GM19239 (cell line): ENCODE measurements at regions not wholly inside any gene's neighbourhood (a gene's known extent, or its start where the extent isn't known, plus 50 kb on each side); places are given as distances from the start of the nearest gene placed in this dataset.

ENCODE experiments used
- DNase-seq: peaks from one replicate; pipeline ENCODE4 v3.0.0; 2011; ENCODE audit warnings: low spot score; ENCODE audit not compliant: insufficient read length
- FAIRE-seq: peaks from 2 replicates; lab custom pipeline; 2011; peaks lifted over from hg19 to GRCh38; lab: Jason Lieb, UNC

DNA sequence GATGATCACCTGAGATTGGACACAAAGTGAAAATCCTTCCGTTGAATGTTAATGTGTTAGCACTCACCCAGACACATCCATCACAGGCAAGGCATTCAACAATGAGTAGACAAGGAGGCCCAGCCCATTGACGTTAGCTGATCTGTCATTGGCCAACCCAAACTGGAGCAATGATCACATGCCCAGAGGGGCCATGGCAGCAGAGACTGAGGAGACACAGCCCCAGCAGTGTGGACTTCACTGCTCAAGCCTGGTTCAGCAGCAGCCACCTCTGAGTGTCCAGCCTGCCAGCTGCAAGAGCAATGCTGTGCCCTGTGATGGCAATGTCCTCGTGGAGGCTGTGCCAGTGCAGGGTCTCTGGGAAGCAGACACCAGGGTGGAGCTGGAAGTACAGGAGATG, 622.2 kb downstream of the AACS start:
- DNase-seq, result no peak
- FAIRE-seq, result no peak

DNA sequence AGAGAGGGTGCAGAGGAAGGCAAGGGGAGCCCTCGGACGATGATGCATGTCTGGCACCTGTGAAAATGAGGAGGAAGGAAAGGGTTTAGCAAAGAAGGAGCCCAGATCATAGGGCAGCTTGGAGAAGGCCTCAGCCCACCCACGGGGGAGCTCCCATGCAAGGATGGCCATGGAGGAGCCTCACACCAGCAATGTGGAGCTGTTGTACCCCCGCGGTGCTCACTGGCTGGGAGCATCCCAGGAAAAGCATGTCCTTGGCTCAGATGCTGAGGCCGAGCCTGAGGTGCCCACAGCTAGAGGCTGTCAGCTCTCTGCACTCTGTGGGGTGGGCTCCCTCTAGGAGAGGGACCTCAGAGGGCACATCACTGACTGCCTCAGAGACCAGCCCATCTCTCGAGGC, 622.6 kb downstream of the AACS start:
- DNase-seq, result no peak
- FAIRE-seq, result no peak

DNA sequence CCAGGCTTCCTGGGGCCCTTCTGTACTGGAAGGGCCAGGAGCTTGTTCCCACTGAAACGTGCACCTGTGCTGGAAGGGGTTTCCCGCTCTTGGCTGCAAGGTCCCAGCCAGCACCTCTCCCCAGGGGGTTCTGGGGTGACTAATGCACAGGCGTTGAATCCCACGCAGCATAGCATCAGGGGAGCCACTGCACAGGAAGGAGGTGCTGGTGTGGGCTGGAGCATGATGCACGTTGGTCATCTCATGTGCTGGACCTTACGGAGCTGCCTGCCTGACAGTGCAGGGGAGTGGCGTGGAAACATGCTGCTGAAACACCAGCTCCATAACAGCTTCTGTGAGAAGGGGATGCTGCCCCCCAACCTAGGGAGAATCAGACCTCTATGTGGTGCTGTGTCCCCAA, 623.0 kb downstream of the AACS start:
- DNase-seq (no peak), FAIRE-seq (no peak)

DNA sequence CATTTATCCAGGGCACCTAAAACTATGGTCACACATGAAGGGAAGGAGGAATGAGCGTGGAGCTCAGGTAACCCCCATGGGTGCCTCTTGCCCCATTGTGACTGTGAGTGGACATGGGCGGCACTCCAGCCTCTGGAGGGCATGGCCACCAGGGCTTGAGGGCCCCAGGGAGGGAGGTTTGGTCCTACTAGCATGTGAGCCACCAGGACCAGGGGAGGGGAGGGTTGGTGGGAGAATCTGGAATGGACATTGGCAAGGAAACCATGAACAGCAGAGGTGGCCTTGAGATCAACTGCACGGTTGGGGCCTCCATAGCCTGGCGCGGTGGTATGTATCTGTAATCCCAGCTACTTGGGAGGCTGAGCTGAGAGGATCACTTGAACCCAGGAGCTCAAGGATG, 623.6 kb downstream of the AACS start:
- FAIRE-seq, result no peak
- no peak for DNase-seq

DNA sequence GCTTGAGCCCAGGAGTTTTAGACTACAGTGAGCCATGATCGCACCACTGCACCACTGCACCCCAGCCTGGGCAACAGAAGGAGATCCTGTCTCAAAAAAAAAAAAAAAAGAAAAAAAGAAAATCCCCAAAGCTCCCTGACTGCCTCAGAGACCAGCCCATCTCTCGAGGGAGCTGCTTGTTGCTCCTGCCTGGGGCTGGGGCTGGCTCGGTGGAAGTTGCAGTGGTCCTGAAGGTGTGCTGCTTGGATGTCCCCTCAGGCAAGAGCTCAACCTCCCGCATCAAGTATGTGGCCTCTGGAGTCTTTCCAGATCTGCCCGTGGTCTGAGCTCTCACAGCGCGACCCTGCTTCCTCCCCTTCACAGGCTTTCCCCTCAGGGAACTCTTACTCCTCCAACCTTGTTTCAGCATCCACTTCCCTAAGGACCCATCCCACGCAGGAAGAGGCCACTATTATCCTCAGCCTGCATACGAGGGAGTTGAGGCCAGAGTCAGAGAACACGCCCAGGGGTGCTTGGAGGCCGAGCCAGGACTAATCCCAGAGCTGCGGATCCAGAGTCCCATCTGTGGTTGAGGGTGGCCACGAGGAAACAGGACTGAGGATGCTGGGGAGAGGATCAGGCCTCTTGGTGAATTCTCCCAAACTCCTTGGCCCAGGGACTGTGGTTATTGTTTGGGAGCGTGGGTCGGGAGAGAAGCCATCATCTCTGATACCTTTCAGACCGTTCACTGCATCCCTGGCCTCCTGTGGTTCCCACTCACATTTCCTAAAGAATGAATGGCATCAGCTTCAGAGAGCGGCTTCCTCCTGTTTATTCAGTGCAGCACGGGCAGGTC, 624.6 kb downstream of the AACS start:
- no peak for DNase-seq
- no peak for FAIRE-seq

DNA sequence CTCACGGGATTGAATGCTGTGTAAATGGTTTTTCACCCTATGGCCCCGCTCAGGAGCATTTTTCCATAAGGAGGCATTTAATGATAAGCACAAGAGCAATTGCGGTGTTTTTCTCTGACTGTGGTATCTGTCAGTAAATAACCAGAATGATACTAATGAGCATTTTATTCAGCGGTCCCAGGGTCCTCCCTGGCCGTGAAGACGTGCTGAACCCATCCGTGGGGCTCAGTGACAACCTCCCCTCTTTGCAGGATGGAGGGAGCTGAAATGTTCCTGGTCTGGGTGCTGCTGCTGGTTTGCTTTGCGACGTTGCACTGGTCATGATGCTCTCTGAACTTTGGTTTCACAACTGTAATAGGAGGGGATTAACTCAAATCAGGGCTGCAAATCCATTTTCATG, 625.6 kb downstream of the AACS start:
- FAIRE-seq (no peak), DNase-seq (no peak)

DNA sequence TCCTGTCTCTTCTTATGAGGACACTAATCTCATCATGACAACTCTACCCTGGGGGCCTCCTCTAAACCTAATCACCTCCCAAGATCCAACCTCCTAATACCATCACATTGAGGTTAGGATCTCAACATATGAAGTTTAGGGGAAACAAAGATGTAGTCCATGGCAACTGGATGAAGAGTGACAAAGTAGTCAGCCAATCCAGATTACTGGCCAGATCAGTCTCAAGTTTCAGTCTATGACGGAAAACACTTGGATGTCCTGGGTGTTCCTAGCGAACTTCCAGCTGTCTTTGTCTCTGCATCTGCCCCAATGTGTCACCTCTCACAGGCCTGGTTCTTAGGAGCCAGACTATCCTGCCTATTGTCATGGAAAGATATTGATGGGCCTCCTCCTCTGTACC, 630.8 kb downstream of the AACS start:
- FAIRE-seq (no peak), DNase-seq (no peak)

DNA sequence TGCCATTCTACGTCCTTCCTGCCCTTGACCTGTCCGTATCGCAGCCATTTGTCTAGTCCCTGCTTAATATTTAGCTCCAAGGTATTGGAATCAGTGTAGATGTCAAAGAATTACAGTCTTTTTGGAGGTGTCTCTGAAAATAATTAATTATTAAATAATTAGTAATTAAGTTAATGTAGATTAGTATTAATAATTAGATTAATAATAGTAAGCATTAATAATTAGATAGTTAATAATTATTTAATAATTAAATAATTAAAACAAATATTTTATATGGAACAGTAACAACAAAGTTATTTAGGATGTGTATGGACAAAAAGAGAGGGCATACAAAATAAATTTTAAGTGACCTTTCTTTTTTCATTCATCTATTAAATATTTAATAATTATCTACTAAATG, 639.6 kb downstream of the AACS start:
- FAIRE-seq (no peak), DNase-seq (no peak)

DNA sequence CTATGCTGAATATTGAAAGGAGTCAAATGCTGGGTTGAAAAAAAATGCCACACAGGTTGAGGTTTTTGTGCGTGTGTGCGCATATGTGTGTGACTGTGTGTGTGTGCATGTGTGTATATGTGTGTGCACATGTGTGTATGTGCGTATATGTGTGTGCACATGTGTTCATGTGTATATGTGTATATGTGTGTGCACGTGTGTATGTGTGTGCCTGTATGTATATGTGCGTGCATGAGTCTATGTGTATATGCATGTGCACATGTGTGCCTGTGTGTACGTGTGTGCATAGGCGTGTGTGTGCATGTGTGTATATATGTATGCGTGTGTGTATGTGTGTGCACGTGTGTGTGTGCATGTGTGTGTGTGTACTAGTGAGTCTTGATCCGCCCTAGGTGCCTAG, 655.7 kb downstream of the AACS start:
- no peak for DNase-seq
- no peak for FAIRE-seq

DNA sequence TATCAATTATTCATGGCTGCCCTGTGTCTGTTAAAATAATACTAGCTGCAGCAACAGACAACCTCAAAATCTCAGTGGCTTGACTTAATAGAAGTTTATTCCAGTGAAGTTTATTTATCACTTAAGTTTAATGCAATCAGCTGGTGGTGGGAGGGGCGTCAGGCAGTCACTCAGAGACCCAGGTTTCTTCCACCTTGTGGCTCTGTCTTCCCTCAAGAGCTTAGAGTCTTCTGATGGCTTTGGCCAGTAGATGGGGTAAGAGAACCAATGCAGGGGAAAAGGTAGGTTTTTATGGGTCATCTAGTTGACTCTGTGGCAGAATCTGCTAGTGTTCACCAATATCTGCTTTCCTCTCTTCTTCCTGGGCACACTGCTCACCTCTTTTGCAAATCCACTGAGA, 668.9 kb downstream of the AACS start:
- no peak for DNase-seq
- FAIRE-seq, result no peak

DNA sequence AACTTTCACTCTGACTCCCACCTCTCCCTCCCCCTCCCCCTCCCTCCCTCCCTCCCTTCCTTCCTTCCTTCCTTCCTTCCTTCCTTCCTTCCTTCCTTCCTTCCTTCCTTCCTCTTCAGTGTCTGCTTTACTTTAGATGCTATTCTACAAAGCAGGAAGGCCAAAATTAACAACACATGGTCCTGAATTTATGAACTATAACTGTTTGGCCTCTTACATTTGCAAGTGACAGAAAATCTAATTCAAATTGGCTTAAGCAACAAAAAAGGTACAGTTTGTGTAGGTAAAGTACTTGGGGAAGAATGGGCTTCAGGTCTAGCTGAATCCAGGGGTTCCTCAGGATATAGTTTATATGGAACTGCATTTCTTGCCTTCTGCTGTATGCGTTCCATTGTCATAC, 673.0 kb downstream of the AACS start:
- no peak for DNase-seq
- FAIRE-seq, result no peak

DNA sequence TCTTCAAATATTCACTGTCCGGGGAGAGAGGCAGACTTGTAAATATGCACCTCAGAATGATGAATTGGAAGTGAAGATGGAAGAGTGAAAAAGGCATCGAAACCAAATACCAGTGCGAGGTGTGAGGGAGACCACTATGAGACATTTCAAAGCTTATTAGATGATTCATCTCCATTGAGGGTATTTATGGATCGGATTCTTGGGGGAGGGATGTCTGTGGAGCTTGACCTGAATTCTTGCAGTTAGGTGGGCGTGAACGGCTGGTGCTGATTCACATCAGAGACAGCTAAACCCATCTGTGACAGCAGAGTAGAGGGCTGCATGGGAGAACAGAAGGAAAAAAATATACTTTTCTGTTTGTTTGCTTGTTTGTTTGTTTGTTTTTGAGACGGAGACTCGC, 677.2 kb downstream of the AACS start:
- FAIRE-seq (no peak), DNase-seq (no peak)

DNA sequence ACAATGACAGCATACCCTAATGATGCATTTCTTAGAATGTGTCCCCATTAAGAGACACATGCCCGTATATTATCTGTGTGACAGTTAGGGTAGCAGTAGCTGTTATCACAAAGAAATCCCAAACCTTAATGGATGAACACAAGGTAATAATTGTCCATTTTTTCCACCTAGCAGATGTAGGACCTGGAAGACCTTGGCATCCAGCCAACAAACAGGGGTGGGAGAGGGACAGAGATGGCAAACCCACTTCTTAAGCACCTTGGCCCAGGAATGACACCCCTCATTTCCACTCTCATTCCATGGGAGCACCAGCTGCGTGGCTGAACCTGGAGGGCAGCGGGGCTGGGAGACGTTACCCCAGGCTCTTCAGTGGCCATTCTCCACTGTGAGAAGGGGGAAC, 679.0 kb downstream of the AACS start:
- DNase-seq (no peak), FAIRE-seq (no peak)

DNA sequence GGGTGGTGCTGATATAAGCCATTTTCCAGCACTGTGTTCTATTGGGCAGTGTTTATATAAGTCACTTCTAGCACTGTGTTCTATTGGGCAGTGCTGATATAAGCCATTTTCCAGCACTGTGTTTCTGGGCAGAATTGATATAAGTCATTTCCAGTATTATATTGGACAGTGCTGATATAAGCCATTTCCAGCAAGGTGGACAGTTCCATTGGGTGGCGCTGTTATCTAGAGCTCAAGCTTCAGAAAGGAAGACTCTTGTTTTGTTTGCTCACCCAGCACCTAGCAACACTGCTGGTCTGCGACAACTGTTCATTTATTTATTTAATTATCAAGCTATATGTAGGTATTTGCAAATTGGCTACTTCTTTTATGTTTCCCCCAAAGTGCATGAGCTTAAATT, 690.3 kb downstream of the AACS start:
- DNase-seq, result no peak
- no peak for FAIRE-seq

DNA sequence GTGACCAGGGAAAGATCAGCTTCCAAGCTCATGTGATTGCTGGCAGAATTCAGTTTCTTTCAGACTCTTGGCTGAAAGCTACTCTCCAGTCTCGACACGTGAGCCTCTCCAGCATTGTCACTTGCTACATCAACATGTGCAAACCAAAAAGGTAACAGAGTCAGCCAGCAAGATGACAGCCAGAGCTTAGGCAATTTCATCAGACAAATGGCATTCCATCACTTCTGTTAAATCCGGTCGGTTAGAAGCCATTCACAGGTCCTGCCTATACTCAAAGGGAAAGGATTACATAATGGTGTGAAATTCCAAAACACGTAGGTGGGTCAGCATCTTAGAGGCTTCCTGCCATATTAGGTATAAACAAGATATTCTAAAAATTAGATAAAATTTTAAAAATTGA, 700.9 kb downstream of the AACS start:
- FAIRE-seq, result no peak
- DNase-seq, result no peak

DNA sequence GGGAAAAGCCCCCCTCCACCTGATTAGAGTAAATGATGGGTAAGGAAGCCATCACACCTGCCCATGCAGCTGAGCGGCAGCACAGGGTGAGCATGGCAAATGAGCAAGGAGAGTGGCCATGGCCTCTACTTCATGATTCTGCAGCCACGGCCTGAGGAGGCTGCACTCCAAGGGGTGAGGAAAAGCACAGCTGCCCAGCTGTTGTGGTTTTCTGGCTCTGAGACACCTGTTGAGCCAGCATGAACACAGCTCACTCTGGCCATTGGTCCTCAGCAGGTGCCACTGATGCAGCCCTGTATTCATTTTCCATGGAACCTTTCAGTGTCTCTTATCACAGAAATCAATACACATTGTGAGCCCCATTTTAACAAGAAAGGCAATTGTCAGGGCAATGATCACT, 707.2 kb downstream of the AACS start:
- FAIRE-seq, result no peak
- no peak for DNase-seq

DNA sequence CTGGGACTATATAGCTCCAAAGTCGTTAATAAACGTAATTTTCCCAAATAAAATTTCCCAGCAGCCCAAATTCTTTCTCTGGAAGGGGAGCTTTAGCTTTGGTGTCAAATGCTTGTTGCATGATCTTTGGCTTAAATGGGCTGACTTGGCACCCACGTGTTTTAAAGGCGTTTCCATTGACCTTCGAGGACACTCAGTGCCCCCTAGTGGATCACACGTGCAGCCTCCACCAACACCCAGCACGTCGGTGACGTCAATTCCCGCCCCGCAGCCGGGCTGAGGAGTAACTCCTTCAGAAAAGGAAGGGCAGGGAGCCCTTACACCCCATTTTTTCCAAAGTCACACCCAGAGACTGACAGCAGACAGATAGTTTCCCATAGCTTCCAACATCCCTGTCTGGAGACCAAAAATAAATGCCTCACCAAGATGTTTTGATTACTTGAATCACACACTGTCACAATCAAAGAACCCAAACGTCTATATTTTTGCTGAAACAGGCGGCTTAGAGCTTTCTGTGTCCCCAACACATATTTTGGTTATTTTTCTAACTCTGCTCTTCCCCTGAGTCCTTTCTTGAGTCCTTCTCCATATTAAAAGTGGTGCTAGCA, 707.9 kb downstream of the AACS start:
- peak; percentile 18 for DNase-seq
- no peak for FAIRE-seq

DNA sequence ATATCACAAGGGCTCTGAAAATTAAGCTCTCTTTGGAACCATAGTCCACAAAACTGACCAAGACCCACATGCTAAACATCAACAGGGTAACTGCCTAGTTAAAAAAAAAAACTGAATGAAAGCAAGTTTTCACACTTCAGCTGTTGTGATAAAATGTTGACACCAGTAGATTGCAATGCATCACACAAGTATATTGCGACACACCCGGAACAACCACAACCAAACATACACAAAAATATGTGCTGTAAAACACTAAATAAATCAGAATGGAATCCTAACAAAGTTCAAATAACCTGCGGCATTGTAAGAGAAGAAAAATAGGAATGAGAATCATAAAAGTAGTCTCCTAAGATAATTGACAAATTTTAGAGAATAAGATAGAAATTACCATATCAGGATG, 710.3 kb downstream of the AACS start:
- no peak for FAIRE-seq
- no peak for DNase-seq

DNA sequence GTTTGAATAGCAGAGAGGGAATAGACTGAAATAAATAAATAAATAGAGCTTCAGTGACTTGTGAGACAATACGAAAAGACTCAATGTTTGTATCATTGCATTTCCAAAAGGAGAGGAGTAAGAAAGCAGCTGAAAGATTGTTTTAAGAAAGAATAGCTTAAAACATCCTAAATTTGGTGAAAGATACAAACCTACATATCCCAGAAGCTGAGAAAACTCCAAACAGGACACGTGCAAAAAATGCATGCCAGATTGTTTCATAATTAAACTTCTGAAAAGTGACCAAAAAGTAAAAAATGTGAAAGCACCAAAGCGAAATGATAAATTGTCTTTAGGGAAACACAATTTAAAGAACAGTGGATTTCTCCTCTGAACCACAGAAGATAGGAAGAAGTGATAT, 711.0 kb downstream of the AACS start:
- DNase-seq (no peak), FAIRE-seq (no peak)

DNA sequence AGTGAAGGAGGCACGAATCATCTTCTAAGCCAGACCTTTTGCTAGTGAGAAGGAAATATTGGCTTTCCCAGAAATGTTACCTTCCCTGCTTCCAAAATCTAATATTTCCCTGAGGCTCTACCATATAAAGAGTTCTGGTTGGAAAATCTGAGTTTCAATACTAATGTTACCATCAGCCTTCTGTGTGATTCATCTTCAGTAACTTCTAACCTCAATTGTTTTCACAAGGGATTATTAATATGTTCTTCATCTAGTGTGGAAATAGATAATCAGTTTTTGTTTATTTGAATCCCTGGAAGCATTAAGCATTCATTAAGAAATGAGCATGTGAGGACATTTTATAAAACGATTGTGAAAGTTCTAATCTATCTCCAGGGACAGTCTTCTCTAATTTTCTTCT, 720.9 kb downstream of the AACS start:
- FAIRE-seq, result no peak
- no peak for DNase-seq

DNA sequence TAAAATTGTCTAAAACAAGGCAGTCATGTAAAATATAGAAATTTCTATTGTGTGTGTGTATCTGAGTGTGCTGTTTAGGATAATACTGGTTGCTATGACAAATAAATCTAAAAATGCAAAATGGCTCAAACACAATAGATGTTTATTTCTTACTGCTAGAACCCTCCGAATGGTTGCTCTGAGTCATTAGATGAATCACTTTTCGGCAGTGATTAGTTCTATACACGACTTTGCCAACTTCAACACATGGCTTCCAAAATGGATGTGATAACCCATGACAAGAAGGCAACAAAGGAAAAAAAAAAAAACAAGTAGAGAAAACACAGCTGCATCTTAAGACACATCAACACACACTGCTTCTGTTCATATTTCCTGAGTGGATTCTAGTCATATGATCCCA, 729.2 kb downstream of the AACS start:
- FAIRE-seq (no peak), DNase-seq (no peak)
